Upper lobe of left lung (tissue), 4 donors: ENCODE measurements at regions not wholly inside any gene's neighbourhood (a gene's known extent, or its start where the extent isn't known, plus 50 kb on each side); places are given as distances from the start of the nearest gene placed in this dataset.

Experiments used
- POLR2A ChIP-seq, 4 donors: fragments of 450-650 bp; IDR thresholded peaks; one replicate each; pipeline ENCODE4 v1.5.1; 2016 to 2017; ENCODE audit warnings: antibody characterized with exemption in 4 of 4, mild to moderate bottlenecking in 2 of 4
- TF ChIP-seq, protein P1 (sequence below), 6 experiments: fragments of 450-650 bp in 4 of 6; fragments of 200-600 bp in 2 of 6; sonication (generic) in 2 of 6; IDR thresholded peaks; one replicate each; pipeline ENCODE4 v1.5.1; 2016 to 2019; ENCODE audit warnings: antibody characterized with exemption in 6 of 6

DNA sequence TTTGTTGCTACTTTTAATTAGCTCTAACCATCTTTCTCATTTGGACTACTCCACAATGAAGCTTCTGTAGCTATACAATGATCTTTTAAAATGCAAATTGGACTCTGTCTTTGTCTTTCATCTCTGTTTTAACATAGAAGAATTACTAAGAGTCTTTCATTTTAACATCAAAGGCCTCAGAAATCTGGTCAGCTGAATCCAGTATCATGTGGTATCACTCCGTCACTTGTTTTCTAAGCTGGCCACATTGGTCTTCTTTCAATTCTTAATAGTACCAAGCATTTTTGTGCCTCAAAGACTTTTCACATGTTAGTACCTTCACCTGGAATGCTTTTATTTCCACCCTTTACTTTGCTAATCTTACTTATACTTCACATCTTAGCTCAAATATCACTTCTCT, 95.5 kb upstream of the SLC16A7 start:
- TF ChIP-seq, protein P1, sequence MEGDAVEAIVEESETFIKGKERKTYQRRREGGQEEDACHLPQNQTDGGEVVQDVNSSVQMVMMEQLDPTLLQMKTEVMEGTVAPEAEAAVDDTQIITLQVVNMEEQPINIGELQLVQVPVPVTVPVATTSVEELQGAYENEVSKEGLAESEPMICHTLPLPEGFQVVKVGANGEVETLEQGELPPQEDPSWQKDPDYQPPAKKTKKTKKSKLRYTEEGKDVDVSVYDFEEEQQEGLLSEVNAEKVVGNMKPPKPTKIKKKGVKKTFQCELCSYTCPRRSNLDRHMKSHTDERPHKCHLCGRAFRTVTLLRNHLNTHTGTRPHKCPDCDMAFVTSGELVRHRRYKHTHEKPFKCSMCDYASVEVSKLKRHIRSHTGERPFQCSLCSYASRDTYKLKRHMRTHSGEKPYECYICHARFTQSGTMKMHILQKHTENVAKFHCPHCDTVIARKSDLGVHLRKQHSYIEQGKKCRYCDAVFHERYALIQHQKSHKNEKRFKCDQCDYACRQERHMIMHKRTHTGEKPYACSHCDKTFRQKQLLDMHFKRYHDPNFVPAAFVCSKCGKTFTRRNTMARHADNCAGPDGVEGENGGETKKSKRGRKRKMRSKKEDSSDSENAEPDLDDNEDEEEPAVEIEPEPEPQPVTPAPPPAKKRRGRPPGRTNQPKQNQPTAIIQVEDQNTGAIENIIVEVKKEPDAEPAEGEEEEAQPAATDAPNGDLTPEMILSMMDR (IDR thresholded peaks at IDR 0.05): no peak
- TF ChIP-seq POLR2A (IDR thresholded peaks at IDR 0.05): no peak
